Adrenal gland (tissue), 5 donors: ENCODE measurements at regions not wholly inside any gene's neighbourhood (a gene's known extent, or its start where the extent isn't known, plus 50 kb on each side); places are given as distances from the start of the nearest gene placed in this dataset.

Source experiments
- CTCF ChIP-seq, 6 experiments: fragments of 450-650 bp in 4 of 6; fragments of 200-600 bp in 2 of 6; sonication (generic) in 1 of 6; IDR thresholded peaks; 1 replicate in 5 of 6; 2 replicates in 1 of 6; pipeline versions ENCODE4 v1.5.1 to v1.8.0; 2016 to 2021; ENCODE audit warnings: antibody characterized with exemption in 6 of 6, mild to moderate bottlenecking in 2 of 6, moderate library complexity in 1 of 6
- POLR2A ChIP-seq, 2 donors: fragments of 450-650 bp; IDR thresholded peaks; one replicate each; pipeline ENCODE4 v1.6.1; 2017; ENCODE audit warnings: antibody characterized with exemption in 2 of 2, mild to moderate bottlenecking in 2 of 2, moderate library complexity in 1 of 2
- donor health status: DM: no; HTN: no; CAD: no.

- TF ChIP-seq CTCF (IDR thresholded peaks at IDR 0.05), result no peak
- TF ChIP-seq POLR2A (IDR thresholded peaks at IDR 0.05), result no peak
Measured at GRCh38 chr1:59163268-59164092, 133.4 kb upstream of the FGGY start.
